Skeletal muscle satellite cell (primary cell): ENCODE measurements at regions not wholly inside any gene's neighbourhood (a gene's known extent, or its start where the extent isn't known, plus 50 kb on each side); places are given as distances from the start of the nearest gene placed in this dataset.
"Not testable (repeated sequence)": the region's sequence is repeated elsewhere in the genome, so short reads cannot be mapped to it uniquely, and the experiment has no call there.

Source experiments
- H3K27me3 ChIP-seq: 2 replicates; pipeline ENCODE4 v1.7.0; 2013; ENCODE audit warnings: low read length; ENCODE audit not compliant: control insufficient read depth, insufficient read depth
- H3K36me3 ChIP-seq: 2 replicates; pipeline ENCODE4 v1.7.0; 2013; ENCODE audit warnings: mild to moderate bottlenecking, control low read depth, low read length; ENCODE audit not compliant: insufficient read depth
- H3K4me1 ChIP-seq: 2 replicates; pipeline ENCODE4 v1.7.0; 2013; ENCODE audit warnings: low read length; ENCODE audit not compliant: control insufficient read depth, insufficient read depth
- H3K4me2 ChIP-seq: 2 replicates; pipeline ENCODE4 v1.7.0; 2013; ENCODE audit warnings: mild to moderate bottlenecking, low read length
- H3K4me3 ChIP-seq: 2 replicates; pipeline ENCODE4 v1.7.0; 2013; ENCODE audit warnings: low read length
- H3K9ac ChIP-seq: 2 replicates; pipeline ENCODE4 v1.7.0; 2013; ENCODE audit warnings: mild to moderate bottlenecking, low read depth, low read length, moderate library complexity
- H3K9me3 ChIP-seq: replicated peaks from 2 replicates; pipeline ENCODE4 v1.7.0; 2013; ENCODE audit warnings: mild to moderate bottlenecking, control low read depth, low read length

DNA sequence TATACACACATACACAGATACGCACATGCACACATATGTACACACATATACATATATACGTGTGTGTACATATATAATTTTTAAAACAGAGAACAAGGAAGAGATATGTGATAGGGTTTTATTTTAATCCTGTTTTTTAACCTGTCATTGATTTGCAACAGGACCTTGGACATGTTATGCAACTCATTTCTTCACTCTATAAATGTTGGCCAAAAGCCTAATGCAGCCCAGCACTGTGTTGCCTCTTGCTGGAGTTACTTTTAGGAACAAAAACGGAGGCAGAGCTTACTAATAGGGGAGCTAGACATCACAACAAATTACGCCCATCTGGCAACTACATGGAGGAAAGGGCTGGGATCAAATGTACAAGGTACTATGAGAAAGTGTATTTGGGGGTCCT is 179.9 kb upstream of the TAB2 start:
- H3K27me3 ChIP-seq = no peaks in the 10 kb centered on the region
- no peaks in the 10 kb centered on the region for H3K9me3 ChIP-seq
- H3K4me3 ChIP-seq = no peak overlapping the region
- H3K4me2 ChIP-seq = no peak overlapping the region
- H3K4me1 ChIP-seq = no peaks in the 10 kb centered on the region
- H3K36me3 ChIP-seq = no peaks in the 10 kb centered on the region
- H3K9ac ChIP-seq = no peak overlapping the region

DNA sequence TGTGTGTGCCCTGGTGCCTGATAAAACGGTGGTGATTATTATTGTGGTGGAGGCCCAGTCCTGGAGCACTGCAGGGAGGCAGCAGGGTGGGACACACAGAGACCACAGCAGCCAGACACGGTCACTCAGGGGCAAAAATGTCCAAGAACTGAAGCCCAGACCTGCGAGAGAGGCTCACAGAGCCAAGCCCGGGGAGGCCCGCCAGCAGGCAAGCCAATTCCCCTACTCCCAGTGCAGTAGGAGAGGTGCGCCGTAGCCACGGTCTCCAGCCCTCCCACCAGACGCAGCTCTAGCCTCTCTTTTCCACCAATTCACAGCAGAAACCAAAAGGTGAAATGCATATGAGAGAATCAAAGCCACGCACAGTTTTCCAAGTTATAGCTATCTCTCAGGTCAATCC is 179.4 kb upstream of the TAB2 start:
- Histone ChIP-seq H3K36me3 (no peaks in the 10 kb centered on the region), H3K4me2 (no peak overlapping the region), H3K27me3 (no peaks in the 10 kb centered on the region), H3K4me1 (no peaks in the 10 kb centered on the region), H3K4me3 (no peak overlapping the region), H3K9me3 (no peaks in the 10 kb centered on the region), H3K9ac (no peak overlapping the region)

DNA sequence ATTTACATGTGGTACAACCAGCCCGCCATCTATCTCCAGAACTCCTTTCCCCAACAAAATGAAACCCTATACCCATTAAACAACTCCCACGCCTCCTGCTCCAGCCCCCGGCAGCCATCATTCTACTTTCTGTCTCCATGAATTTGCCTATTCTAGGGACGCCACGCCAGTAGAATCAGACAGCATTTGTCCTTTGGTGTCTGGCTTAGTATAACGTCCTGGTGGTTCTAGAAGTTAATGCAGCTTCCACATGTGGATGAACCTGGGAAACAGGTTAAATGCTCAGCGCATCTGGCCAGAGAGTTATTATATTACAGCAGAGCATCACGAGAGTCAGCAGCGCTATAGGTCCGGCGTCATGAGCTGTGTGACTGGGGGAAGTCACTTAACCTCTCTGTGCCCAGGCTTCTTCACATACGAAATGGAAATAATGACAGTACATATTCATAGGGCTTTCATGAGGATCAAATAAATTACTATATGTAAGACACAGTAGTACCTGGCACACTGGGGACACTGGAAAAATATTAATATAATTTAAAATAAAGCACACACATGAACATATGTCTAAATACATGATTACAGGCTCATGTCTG is 178.7 kb upstream of the TAB2 start:
- Histone ChIP-seq H3K4me1 (no peaks in the 10 kb centered on the region), H3K9me3 (no peaks in the 10 kb centered on the region), H3K36me3 (no peaks in the 10 kb centered on the region), H3K4me3 (no peak overlapping the region), H3K27me3 (no peaks in the 10 kb centered on the region), H3K9ac (no peak overlapping the region), H3K4me2 (no peak overlapping the region)

DNA sequence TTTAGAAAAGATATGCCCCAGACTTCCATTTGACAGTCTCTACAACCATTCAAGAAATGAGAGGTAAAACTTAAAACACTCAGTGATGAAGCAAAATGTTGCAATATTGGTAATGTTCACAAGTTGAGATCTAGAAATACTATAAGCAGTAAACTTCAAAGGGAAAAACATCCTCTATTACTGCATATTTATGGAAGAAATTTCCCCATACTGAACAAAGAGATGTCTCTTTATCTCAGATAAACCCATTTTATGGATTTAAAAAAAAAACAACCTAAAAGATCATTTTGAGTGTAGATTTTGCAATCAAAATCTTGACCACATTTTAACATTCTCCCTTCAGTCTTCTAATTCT is 177.8 kb upstream of the TAB2 start:
- H3K4me2 ChIP-seq = no peak overlapping the region
- no peaks in the 10 kb centered on the region for H3K4me1 ChIP-seq
- no peak overlapping the region for H3K9ac ChIP-seq
- no peak overlapping the region for H3K4me3 ChIP-seq
- no peaks in the 10 kb centered on the region for H3K36me3 ChIP-seq
- no peaks in the 10 kb centered on the region for H3K9me3 ChIP-seq
- H3K27me3 ChIP-seq = no peaks in the 10 kb centered on the region

DNA sequence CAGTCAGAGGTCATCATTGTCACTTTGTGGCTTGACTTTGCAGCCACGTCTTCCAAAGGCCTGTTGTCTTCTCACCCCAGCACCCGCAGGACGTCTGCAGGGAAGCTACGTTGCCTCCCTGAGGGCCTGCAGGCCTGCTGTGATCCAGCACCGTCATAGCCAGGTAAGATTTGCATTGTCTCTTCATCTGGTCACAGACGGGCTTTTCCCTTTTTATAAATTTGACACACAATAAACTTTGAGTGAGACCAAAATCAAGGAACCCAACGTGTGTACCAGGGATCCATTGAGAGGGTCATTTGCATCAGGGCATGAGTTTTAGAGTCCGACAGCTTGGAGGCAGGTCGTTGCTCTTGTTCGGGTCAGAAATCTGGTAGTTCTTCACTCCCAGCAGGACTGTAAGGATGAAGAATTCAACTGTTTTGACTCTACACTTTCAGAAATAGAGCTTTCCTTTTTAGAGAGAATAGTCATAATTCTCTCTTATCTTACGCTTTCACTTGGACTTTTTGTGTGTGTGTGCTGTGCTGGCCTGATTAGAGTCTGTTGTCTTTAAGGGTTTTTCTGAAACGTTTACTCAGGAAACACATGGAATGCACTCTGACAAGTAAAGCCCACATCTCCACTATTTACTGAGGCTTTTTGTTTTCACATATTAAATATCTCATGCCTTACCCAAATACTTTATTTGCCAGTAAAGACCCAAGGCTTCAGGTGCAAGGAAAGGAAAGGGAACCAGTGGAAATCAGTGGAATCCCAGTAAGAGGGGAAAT is 177.2 kb upstream of the TAB2 start:
- Histone ChIP-seq H3K4me1 (no peaks in the 10 kb centered on the region), H3K4me2 (no peak overlapping the region), H3K9ac (no peak overlapping the region), H3K4me3 (no peak overlapping the region), H3K36me3 (no peaks in the 10 kb centered on the region), H3K9me3 (no peaks in the 10 kb centered on the region), H3K27me3 (no peaks in the 10 kb centered on the region)

DNA sequence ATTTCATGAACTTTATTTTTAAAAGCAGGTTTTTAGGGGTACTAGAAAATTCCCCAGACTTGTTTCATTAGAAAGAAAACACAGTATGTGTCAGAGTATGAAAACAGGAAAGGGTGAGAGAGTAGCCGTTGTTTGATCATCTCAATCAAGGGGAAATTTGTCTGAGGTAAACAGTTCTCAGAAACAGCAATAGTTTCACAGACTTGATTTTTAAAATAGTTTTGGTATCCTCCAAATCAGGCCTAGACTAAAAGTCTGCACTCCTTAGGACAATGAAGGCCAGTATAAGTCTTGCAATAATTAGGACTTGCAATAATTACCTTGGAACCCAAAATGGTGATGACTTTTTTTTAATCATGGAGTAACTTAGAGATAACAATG is 176.6 kb upstream of the TAB2 start:
- Histone ChIP-seq H3K4me1 (no peaks in the 10 kb centered on the region), H3K9me3 (no peaks in the 10 kb centered on the region), H3K9ac (no peak overlapping the region), H3K27me3 (no peaks in the 10 kb centered on the region), H3K4me3 (no peak overlapping the region), H3K4me2 (no peak overlapping the region), H3K36me3 (no peaks in the 10 kb centered on the region)

DNA sequence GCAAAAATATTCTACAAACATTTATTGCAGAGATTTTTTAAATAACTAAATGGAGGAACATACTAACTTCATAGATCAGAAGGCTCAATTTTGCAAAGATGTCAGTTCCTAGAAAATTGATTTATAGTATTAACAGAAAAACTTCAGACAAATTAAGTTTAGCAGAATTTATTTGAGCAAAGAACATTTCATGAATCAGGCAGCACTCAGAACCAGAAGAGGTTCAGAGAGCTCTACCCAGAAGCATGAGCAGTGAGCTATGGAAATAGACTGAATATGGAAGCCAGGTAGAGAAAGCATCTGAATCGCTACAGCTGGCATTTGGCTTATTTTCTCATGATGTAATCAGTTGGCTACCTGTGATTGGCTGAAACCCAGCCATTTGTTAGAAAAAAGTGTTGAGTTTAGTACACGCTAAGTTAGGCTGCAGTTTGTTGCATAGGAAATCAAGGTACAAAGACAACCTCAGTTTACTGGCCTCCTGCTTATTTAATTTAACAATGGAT is 174.5 kb upstream of the TAB2 start:
- no peaks in the 10 kb centered on the region for H3K4me1 ChIP-seq
- no peaks in the 10 kb centered on the region for H3K27me3 ChIP-seq
- no peaks in the 10 kb centered on the region for H3K9me3 ChIP-seq
- no peak overlapping the region for H3K4me3 ChIP-seq
- no peak overlapping the region for H3K4me2 ChIP-seq
- H3K9ac ChIP-seq = no peak overlapping the region
- H3K36me3 ChIP-seq = no peaks in the 10 kb centered on the region

DNA sequence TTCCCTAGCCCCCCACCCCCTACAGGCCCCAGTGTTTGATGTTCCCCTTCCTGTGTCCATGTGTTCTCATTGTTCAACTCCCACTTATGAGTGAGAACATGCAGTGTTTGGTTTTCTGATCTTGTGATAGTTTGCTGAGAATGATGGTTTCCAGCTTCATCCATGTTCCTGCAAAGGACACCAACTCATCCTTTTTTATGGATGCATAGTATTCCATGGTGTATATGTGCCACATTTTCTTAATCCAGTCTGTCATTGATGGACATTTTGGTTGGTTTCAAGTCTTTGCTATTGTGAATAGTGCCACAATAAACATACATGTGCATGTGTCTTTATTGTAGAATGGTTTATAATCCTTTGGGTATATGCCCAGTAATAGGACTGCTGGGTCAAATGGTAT is 171.7 kb upstream of the TAB2 start:
- H3K4me1 ChIP-seq, H3K9me3 ChIP-seq, H3K4me3 ChIP-seq, H3K9ac ChIP-seq, H3K4me2 ChIP-seq, H3K36me3 ChIP-seq, H3K27me3 ChIP-seq: not testable (repeated sequence)

DNA sequence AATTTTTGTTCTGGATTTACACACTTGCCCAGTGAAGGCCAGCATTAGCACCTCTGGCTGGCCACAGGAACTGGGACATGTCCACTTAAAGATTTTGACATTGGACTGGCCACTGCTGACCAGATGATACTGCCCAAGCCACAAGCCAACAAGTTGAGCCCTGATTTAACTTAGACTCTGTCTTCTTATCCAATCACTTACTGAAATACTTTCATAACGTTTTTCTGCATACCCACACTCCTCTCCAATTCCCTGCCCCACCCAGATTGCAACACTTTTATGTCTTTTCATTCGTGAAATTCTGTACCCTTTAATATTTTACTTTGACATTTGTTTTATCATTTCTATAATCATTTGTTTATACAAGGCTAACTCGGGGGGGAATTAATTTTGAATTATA is 170.3 kb upstream of the TAB2 start:
- no peak overlapping the region for H3K4me2 ChIP-seq
- no peak overlapping the region for H3K9ac ChIP-seq
- H3K4me1 ChIP-seq = no peaks in the 10 kb centered on the region
- no peaks in the 10 kb centered on the region for H3K36me3 ChIP-seq
- no peak overlapping the region for H3K4me3 ChIP-seq
- no peaks in the 10 kb centered on the region for H3K9me3 ChIP-seq
- peaks cover 12% of the 10 kb centered on the region for H3K27me3 ChIP-seq

DNA sequence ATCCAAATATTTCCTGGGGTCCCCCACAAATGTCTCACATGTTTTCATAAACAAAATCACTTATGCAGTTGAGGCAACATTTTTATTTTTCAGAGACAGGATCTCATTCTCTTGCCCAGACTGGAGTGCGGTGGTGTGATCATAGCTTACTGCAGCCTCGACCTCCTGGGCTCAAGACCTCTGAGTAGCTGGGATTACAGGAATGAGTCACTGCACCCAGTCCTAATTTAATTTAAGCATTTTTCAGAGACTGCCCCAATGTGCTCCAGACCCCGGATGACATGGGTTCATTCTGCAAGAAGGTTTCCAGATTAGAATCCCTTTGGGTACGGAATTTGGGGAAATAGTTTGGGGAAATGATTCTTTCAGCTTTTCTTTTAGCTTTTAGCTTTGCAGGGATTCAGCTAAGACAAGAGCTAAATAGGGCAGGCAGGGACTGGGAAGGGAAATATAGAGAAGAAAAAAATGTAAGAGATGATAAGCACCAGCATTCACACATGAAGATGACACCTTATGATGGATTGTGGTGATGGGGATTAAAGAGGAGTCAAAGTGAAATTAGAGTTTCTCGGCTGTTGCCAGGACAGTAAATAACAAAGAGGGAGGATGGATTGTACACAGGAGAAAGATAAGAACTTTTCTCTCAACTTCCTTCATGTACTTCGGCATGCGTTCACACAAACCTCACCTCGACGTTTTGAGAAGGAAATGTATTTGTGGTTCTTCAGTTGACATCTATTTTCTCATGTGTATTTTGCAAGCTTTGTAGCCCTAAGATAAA is 169.4 kb upstream of the TAB2 start:
- Histone ChIP-seq H3K4me2 (no peak overlapping the region), H3K36me3 (no peaks in the 10 kb centered on the region), H3K27me3 (peaks cover 12% of the 10 kb centered on the region), H3K4me1 (no peaks in the 10 kb centered on the region), H3K9me3 (no peaks in the 10 kb centered on the region), H3K4me3 (no peak overlapping the region), H3K9ac (no peak overlapping the region)

DNA sequence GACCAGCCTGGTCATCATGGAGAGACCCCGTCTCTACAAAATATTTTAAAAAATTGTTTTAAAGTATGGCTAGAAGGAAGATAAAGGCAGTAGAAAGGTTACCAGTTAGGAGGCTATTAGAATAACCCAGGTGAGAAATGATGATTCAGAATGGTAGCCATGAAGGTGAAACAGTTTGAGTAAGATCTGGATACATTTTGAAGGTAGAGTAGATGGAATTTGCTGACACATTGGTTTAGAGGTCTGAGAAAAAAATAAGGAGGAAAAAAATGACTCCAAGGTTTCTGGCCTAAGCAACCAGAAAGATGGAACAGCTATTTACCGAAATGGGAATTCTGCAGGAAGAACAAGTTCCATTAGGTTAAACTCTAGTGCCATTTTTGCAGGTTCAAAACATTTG is 167.9 kb upstream of the TAB2 start:
- Histone ChIP-seq H3K4me1 (no peaks in the 10 kb centered on the region), H3K36me3 (no peaks in the 10 kb centered on the region), H3K4me3 (no peak overlapping the region), H3K9me3 (no peaks in the 10 kb centered on the region), H3K9ac (no peak overlapping the region), H3K4me2 (no peak overlapping the region), H3K27me3 (peaks cover 13% of the 10 kb centered on the region)
